Calu3 (cell line): ENCODE measurements at regions not wholly inside any gene's neighbourhood (a gene's known extent, or its start where the extent isn't known, plus 50 kb on each side); places are given as distances from the start of the nearest gene placed in this dataset.

Experiments
- BruUV-seq: library from RNA; stranded (reverse); fragments of 400-500 nt; replicated peaks from 2 replicates; lab custom pipeline; 2021; lab: Mats Ljungman, UMichigan
- CTCF ChIA-PET: fragments of 300-600 bp; sonication (Branson Sonifier 250); formaldehyde crosslinking; loops from one replicate; lab custom pipeline; 2022; ENCODE audit warnings: antibody characterized with exemption; lab: Charles Lee
- DNase-seq: peaks from one replicate; pipeline ENCODE4 v3.0.0; 2022
- H3K27ac Mint-ChIP-seq: one replicate; pipeline ENCODE4 v1.8.0; 2022; ENCODE audit warnings: mixed read lengths; ENCODE audit not compliant: unreplicated experiment
- H3K27me3 Mint-ChIP-seq: one replicate; pipeline ENCODE4 v1.8.0; 2022; ENCODE audit warnings: mixed read lengths; ENCODE audit not compliant: unreplicated experiment
- H3K36me3 Mint-ChIP-seq: one replicate; pipeline ENCODE4 v1.8.0; 2022; ENCODE audit warnings: mild to moderate bottlenecking, moderate library complexity, mixed read lengths; ENCODE audit not compliant: insufficient read depth, unreplicated experiment
- H3K4me1 Mint-ChIP-seq: one replicate; pipeline ENCODE4 v1.8.0; 2022; ENCODE audit warnings: mild to moderate bottlenecking, low read depth, mixed read lengths; ENCODE audit not compliant: unreplicated experiment
- H3K4me3 Mint-ChIP-seq: one replicate; pipeline ENCODE4 v1.8.0; 2022; ENCODE audit warnings: mild to moderate bottlenecking, low read depth, moderate library complexity, mixed read lengths; ENCODE audit not compliant: unreplicated experiment
- H3K9me3 Mint-ChIP-seq: one replicate; pipeline ENCODE4 v1.8.0; 2022; ENCODE audit warnings: low read depth, mixed read lengths; ENCODE audit not compliant: unreplicated experiment
- intact Hi-C: fragments of 100-400 bp; cut with micrococcal nuclease; formaldehyde crosslinking; loops from one replicate; pipeline ENCODE4 v1.10.0; 2022; ENCODE audit not compliant: unreplicated experiment
- TF ChIP-seq, protein P1 (sequence below): fragments of 200-600 bp; IDR thresholded peaks from one replicate; pipeline ENCODE4 v1.8.0; 2022; ENCODE audit warnings: antibody characterized with exemption; ENCODE audit not compliant: unreplicated experiment

GRCh38 chr2:129791712-129792111, 187.8 kb upstream of the RAB6C start:
- no peaks in the 10 kb centered on the region for H3K4me1 Mint-ChIP-seq

DNA sequence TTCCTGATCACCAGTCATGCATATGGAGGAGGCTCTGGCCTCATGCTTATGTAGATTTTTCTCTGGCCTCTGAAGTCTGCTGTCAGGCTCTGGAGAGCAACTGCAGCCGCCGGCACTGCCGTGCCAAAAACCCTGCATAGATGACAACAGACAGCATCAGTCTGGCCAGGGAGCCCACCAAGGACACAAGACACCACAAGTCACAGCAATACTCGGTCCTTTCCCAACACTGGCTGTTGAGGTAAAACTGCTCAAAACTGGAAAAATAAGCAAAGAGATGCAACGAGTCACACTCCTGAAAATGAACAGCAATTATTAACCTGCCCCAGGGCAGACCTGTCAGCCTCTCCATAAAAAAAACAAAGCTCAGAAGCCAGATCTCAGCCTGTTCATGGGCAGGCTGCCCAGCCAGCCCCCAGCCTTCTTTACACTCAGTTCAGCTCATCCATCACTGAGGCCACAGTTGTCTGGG, 186.0 kb upstream of the RAB6C start:
- Mint-ChIP-seq H3K27ac (no peak overlapping the region), H3K9me3 (peaks cover 5% of the 10 kb centered on the region), H3K36me3 (no peaks in the 10 kb centered on the region), H3K27me3 (peaks cover 53% of the 10 kb centered on the region), H3K4me1 (no peaks in the 10 kb centered on the region), H3K4me3 (no peak overlapping the region)
- TF ChIP-seq, protein P1, sequence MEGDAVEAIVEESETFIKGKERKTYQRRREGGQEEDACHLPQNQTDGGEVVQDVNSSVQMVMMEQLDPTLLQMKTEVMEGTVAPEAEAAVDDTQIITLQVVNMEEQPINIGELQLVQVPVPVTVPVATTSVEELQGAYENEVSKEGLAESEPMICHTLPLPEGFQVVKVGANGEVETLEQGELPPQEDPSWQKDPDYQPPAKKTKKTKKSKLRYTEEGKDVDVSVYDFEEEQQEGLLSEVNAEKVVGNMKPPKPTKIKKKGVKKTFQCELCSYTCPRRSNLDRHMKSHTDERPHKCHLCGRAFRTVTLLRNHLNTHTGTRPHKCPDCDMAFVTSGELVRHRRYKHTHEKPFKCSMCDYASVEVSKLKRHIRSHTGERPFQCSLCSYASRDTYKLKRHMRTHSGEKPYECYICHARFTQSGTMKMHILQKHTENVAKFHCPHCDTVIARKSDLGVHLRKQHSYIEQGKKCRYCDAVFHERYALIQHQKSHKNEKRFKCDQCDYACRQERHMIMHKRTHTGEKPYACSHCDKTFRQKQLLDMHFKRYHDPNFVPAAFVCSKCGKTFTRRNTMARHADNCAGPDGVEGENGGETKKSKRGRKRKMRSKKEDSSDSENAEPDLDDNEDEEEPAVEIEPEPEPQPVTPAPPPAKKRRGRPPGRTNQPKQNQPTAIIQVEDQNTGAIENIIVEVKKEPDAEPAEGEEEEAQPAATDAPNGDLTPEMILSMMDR: no peak
- CTCF ChIA-PET: no interaction called here
- no peak for DNase-seq
- intact Hi-C loops: no loop called here
- no TSS peak for BruUV-seq

More at GRCh38 chr2:129791712-129792111, 187.8 kb upstream of the RAB6C start:
- TF ChIP-seq, protein P1: no peak
- Mint-ChIP-seq H3K27me3 (peaks cover 53% of the 10 kb centered on the region), H3K9me3 (peaks cover 8% of the 10 kb centered on the region), H3K36me3 (no peaks in the 10 kb centered on the region), H3K4me3 (no peak overlapping the region), H3K27ac (no peak overlapping the region)
- BruUV-seq: no TSS peak
- intact Hi-C loops: no loop called here
- DNase-seq: no peak
- CTCF ChIA-PET: no interaction called here

DNA sequence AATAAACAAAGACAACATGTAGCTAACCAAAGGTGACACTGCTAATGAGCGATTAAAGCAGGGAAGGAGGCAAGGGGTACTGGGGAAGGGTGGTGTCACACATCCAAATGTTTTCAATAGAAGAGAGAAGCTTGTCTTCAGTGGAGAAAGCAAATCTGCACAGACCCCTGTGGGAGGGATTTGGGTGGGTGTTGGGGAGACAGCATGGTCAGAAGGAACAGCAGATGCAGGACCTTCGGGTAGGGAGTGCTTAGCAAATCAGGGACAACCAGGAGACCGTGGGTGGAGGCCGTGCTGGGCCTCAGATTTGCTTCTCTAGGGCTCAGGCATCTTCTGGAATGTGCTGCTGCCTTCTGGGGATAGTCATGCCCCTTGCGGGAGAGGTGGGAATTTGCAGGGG, 185.3 kb upstream of the RAB6C start:
- CTCF ChIA-PET: no interaction called here
- BruUV-seq: no TSS peak

DNA sequence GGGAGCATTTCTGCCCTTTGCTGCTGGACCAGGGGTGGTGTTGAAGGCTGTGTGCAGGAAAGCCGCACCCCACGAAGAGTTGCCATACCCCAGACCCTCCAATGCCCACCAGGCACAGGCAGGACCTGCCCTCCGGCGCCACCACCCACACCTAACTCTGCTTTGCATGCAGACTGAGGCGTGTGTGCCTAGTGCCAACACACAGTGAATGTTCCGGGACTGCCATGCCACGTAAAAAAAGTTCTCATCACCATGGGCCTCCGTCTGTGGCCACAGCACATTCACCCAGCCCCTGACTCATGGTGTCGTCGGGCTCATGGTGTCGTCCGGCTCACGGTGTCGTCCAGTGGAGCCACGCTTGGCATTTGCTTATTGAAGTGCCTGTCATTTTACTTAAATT, 184.9 kb upstream of the RAB6C start:
- Mint-ChIP-seq H3K27ac (no peak overlapping the region), H3K9me3 (peaks cover 5% of the 10 kb centered on the region), H3K4me3 (no peak overlapping the region), H3K27me3 (peaks cover 56% of the 10 kb centered on the region), H3K36me3 (no peaks in the 10 kb centered on the region), H3K4me1 (no peaks in the 10 kb centered on the region)
- BruUV-seq: no TSS peak
- TF ChIP-seq, protein P1: no peak
- CTCF ChIA-PET: no interaction called here
- intact Hi-C loops: no loop called here
- no peak for DNase-seq

More for the DNA sequence above, 185.3 kb upstream of the RAB6C start:
- Mint-ChIP-seq H3K4me3 (no peak overlapping the region), H3K9me3 (peaks cover 5% of the 10 kb centered on the region), H3K4me1 (no peaks in the 10 kb centered on the region), H3K36me3 (no peaks in the 10 kb centered on the region), H3K27ac (no peak overlapping the region), H3K27me3 (peaks cover 53% of the 10 kb centered on the region)
- DNase-seq: no peak
- intact Hi-C loops: no loop called here
- TF ChIP-seq, protein P1: no peak
